PC-9 (cell line): ENCODE measurements at regions not wholly inside any gene's neighbourhood (a gene's known extent, or its start where the extent isn't known, plus 50 kb on each side); places are given as distances from the start of the nearest gene placed in this dataset.

Experiments
- BruUV-seq: library from RNA; stranded (reverse); fragments of 400-500 nt; replicated peaks from 2 replicates; lab custom pipeline; 2021; lab: Mats Ljungman, UMichigan
- CTCF ChIA-PET: fragments of 300-600 bp; sonication (Branson Sonifier 250); formaldehyde crosslinking; loops from one replicate; lab custom pipeline; 2022; ENCODE audit warnings: antibody characterized with exemption; lab: Charles Lee
- POLR2A ChIA-PET: fragments of 300-600 bp; sonication (Branson Sonifier 250); formaldehyde crosslinking; loops from one replicate; lab custom pipeline; 2022; ENCODE audit warnings: antibody characterized with exemption; ENCODE audit not compliant: unreplicated experiment; lab: Charles Lee
- DNase-seq, 2 experiments: peaks; one replicate each; pipeline versions ENCODE4 v3.0.0 to v3.0.0-alpha.2; 2015 to 2022; ENCODE audit warnings: mixed read lengths in 1 of 2
- H2AFZ ChIP-seq: fragments of 200-600 bp; sonication (generic); 2 replicates; pipeline ENCODE4 v1.8.1; 2017; ENCODE audit warnings: antibody characterized with exemption
- H3F3A ChIP-seq: fragments of 200-600 bp; sonication (generic); 2 replicates; pipeline ENCODE4 v1.8.1; 2017; ENCODE audit warnings: antibody characterized with exemption, mild to moderate bottlenecking, low read depth; ENCODE audit not compliant: insufficient read depth
- H3K27ac ChIP-seq: fragments of 200-600 bp; sonication (generic); 2 replicates; pipeline ENCODE4 v1.6.1; 2016; ENCODE audit warnings: mixed run types
- H3K27me3 ChIP-seq: fragments of 200-600 bp; sonication (generic); 2 replicates; pipeline ENCODE4 v1.6.1; 2016; ENCODE audit warnings: low read depth, mixed run types; ENCODE audit not compliant: insufficient read depth
- H3K36me3 ChIP-seq: fragments of 200-600 bp; sonication (generic); 2 replicates; pipeline ENCODE4 v1.6.1; 2016; ENCODE audit warnings: low read depth, mixed run types
- H3K4me1 ChIP-seq: fragments of 200-600 bp; sonication (generic); replicated peaks from 2 replicates; pipeline ENCODE4 v1.6.1; 2016; ENCODE audit warnings: mixed run types; ENCODE audit not compliant: insufficient read depth
- H3K4me2 ChIP-seq: fragments of 200-600 bp; sonication (generic); 2 replicates; pipeline ENCODE4 v1.6.1; 2017; ENCODE audit warnings: mixed run types
- H3K4me3 ChIP-seq: fragments of 200-600 bp; sonication (generic); 2 replicates; pipeline ENCODE4 v1.6.1; 2016; ENCODE audit warnings: mixed run types
- H3K79me2 ChIP-seq: fragments of 200-600 bp; sonication (generic); 2 replicates; pipeline ENCODE4 v1.6.1; 2017; ENCODE audit warnings: low read depth, mixed run types
- H3K9me2 ChIP-seq: fragments of 200-600 bp; sonication (generic); 2 replicates; pipeline ENCODE4 v1.8.1; 2017; ENCODE audit warnings: mild to moderate bottlenecking; ENCODE audit not compliant: insufficient read depth
- H3K9me3 ChIP-seq: fragments of 200-600 bp; sonication (generic); 2 replicates; pipeline ENCODE4 v1.8.1; 2016; ENCODE audit warnings: low read depth; ENCODE audit not compliant: insufficient read depth
- H4K20me1 ChIP-seq: fragments of 200-600 bp; sonication (generic); 2 replicates; pipeline ENCODE4 v1.8.1; 2017; ENCODE audit not compliant: insufficient read depth
- EZH2 ChIP-seq: fragments of 200-600 bp; sonication (generic); IDR thresholded peaks from 2 replicates; pipeline ENCODE4 v1.8.0; 2017; ENCODE audit warnings: antibody characterized with exemption, low read depth
- intact Hi-C: fragments of 100-400 bp; cut with micrococcal nuclease; formaldehyde crosslinking; loops from one replicate; pipeline ENCODE4 v1.10.0; 2022; ENCODE audit not compliant: unreplicated experiment
- TF ChIP-seq, protein P1 (sequence below): fragments of 200-600 bp; sonication (generic); conservative IDR thresholded peaks from 2 replicates; pipeline ENCODE4 v1.6.1; 2017; ENCODE audit warnings: mixed run types, antibody characterized with exemption, mild to moderate bottlenecking, moderate library complexity

DNA sequence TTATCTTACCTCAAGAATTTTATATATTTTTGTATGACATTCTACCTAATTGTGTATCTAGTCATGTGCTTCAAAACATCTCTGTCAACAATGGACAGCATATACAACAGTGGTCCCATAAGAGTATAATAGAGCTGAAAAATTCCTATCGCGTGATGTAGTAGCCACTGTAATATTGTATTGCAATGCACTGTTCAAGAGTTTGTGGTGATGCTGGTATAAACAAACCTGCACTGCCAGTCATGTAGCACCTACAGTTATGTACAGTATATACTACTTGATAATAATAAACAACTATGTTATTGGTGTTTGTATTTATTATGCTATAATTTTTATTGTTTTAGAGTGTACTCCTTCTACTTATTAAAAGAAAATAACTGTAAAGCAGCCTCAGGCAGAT, 672.7 kb downstream of the CD109 start:
- intact Hi-C loops: no loop called here
- Histone ChIP-seq H3K27ac (no peak overlapping the region), H3K4me2 (no peak overlapping the region), H3F3A (no peaks in the 10 kb centered on the region), H4K20me1 (no peaks in the 10 kb centered on the region), H3K4me1 (no peaks in the 10 kb centered on the region), H3K9me2 (no peaks in the 10 kb centered on the region), H3K79me2 (no peaks in the 10 kb centered on the region), H3K4me3 (no peak overlapping the region), H2AFZ (no peak overlapping the region), H3K9me3 (no peaks in the 10 kb centered on the region), H3K36me3 (no peaks in the 10 kb centered on the region), H3K27me3 (no peaks in the 10 kb centered on the region)
- POLR2A ChIA-PET: no interaction called here
- CTCF ChIA-PET: no interaction called here
- no peak for TF ChIP-seq EZH2
- TF ChIP-seq, protein P1, sequence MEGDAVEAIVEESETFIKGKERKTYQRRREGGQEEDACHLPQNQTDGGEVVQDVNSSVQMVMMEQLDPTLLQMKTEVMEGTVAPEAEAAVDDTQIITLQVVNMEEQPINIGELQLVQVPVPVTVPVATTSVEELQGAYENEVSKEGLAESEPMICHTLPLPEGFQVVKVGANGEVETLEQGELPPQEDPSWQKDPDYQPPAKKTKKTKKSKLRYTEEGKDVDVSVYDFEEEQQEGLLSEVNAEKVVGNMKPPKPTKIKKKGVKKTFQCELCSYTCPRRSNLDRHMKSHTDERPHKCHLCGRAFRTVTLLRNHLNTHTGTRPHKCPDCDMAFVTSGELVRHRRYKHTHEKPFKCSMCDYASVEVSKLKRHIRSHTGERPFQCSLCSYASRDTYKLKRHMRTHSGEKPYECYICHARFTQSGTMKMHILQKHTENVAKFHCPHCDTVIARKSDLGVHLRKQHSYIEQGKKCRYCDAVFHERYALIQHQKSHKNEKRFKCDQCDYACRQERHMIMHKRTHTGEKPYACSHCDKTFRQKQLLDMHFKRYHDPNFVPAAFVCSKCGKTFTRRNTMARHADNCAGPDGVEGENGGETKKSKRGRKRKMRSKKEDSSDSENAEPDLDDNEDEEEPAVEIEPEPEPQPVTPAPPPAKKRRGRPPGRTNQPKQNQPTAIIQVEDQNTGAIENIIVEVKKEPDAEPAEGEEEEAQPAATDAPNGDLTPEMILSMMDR: no peak
- BruUV-seq: no TSS peak
- no peak for DNase-seq

DNA sequence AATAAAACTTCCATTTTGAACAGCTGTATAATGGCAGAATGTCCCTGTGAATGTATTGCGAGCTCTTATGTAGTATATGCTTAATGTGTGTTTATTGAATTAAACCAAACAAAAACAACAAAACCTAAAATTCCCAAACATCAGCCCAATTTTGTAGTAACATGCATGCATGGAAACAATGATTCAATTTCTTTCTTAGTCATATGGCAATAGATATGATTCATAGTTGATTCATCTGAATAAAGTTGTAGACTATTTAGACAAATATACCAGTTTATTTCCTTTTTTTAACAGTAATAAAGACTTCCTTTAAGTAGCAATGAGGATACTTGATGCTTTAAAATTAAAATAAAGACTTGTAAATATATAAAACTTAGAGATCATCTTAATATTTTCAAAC, 670.6 kb downstream of the CD109 start:
- Histone ChIP-seq H2AFZ (no peak overlapping the region), H3K27me3 (no peaks in the 10 kb centered on the region), H3K27ac (no peak overlapping the region), H3K79me2 (no peaks in the 10 kb centered on the region), H3K4me1 (no peaks in the 10 kb centered on the region), H4K20me1 (no peaks in the 10 kb centered on the region), H3K36me3 (no peaks in the 10 kb centered on the region), H3K4me3 (no peak overlapping the region), H3K9me2 (no peaks in the 10 kb centered on the region), H3K4me2 (no peak overlapping the region), H3K9me3 (no peaks in the 10 kb centered on the region), H3F3A (no peaks in the 10 kb centered on the region)
- ChIA-PET POLR2A (no interaction called here), CTCF (no interaction called here)
- TF ChIP-seq, protein P1: no peak
- TF ChIP-seq EZH2: no peak
- intact Hi-C loops: no loop called here
- no peak for DNase-seq
- BruUV-seq: no TSS peak

DNA sequence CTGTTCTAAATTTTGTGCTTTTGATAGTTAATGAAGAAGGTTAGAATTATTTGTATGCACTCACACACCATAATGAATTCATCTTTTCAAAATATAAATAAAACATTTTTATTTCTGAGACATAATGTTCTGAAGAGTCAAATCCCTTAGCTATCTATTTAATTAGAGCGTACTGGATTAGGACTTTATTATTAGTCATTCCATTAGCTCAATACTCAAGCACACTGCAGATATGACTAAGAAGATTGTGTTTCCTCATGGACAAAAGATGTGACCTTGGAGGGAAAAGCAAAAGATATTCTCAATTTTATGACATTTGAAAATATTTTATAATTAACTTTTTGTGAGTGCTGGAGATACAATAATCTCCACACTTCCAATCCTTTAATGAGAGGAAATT, 666.4 kb downstream of the CD109 start:
- Histone ChIP-seq H3K4me3 (no peak overlapping the region), H2AFZ (no peak overlapping the region), H3K79me2 (no peaks in the 10 kb centered on the region), H3K9me2 (no peaks in the 10 kb centered on the region), H3K36me3 (no peaks in the 10 kb centered on the region), H3K27ac (no peak overlapping the region), H3K4me1 (no peaks in the 10 kb centered on the region), H3K27me3 (no peaks in the 10 kb centered on the region), H3F3A (no peaks in the 10 kb centered on the region), H4K20me1 (no peaks in the 10 kb centered on the region), H3K4me2 (no peak overlapping the region), H3K9me3 (no peaks in the 10 kb centered on the region)
- TF ChIP-seq, protein P1: no peak
- TF ChIP-seq EZH2: no peak
- BruUV-seq: no TSS peak
- DNase-seq: no peak
- ChIA-PET POLR2A (no interaction called here), CTCF (no interaction called here)
- intact Hi-C loops: no loop called here
